ENCODE measurements at regions not wholly inside any gene's neighbourhood (a gene's known extent, or its start where the extent isn't known, plus 50 kb on each side); places are given as distances from the start of the nearest gene placed in this dataset.

- no peaks in the 10 kb centered on the region for H3K27me3 ChIP-seq
- TF ChIP-seq POLR2AphosphoS5 (IDR thresholded peaks at IDR 0.05; ENCODE audit: insufficient read depth in 1 of 2, low read depth in 1 of 2) (no peak), CTCF (IDR thresholded peaks at IDR 0.05) (no peak), POLR2A (IDR thresholded peaks at IDR 0.05) (no peak)
- no peak overlapping the region for H3K4me3 ChIP-seq
- no peak for DNase-seq (ENCODE audit: extremely low spot score in 2 of 2)
- no peaks in the 10 kb centered on the region for H3K36me3 ChIP-seq
- no peaks in the 10 kb centered on the region for H3K4me1 ChIP-seq
- intact Hi-C loops (cut with DNase I) = no loop called here
- no peak overlapping the region for H3K27ac ChIP-seq
- no peaks in the 10 kb centered on the region for H3K9me3 ChIP-seq
These were observed 104.1 kb downstream of the SEC16B start for GRCh38 chr1:177865807-177866206.

GRCh38 chr1:177864538-177865305, 105.1 kb downstream of the SEC16B start:
- no peak for DNase-seq (ENCODE audit: extremely low spot score in 2 of 2)
- Histone ChIP-seq H3K9me3 (no peaks in the 10 kb centered on the region), H3K27me3 (no peaks in the 10 kb centered on the region), H3K36me3 (no peaks in the 10 kb centered on the region), H3K4me1 (no peaks in the 10 kb centered on the region), H3K27ac (no peak overlapping the region), H3K4me3 (no peak overlapping the region)
- no peak for TF ChIP-seq POLR2A (IDR thresholded peaks at IDR 0.05)
- no peak for TF ChIP-seq CTCF (IDR thresholded peaks at IDR 0.05)
- no peak for TF ChIP-seq POLR2AphosphoS5 (IDR thresholded peaks at IDR 0.05; ENCODE audit: insufficient read depth in 1 of 2, low read depth in 1 of 2)
- intact Hi-C loops (cut with DNase I) = no loop called here

GRCh38 chr1:177863796-177864195, 106.1 kb downstream of the SEC16B start:
- H3K4me3 ChIP-seq = no peak overlapping the region
- no peaks in the 10 kb centered on the region for H3K9me3 ChIP-seq
- DNase-seq (ENCODE audit: extremely low spot score in 2 of 2) = no peak
- intact Hi-C loops (cut with DNase I) = no loop called here
- no peaks in the 10 kb centered on the region for H3K36me3 ChIP-seq
- no peak for TF ChIP-seq CTCF (IDR thresholded peaks at IDR 0.05)
- TF ChIP-seq POLR2A (IDR thresholded peaks at IDR 0.05) = no peak
- TF ChIP-seq POLR2AphosphoS5 (IDR thresholded peaks at IDR 0.05; ENCODE audit: insufficient read depth in 1 of 2, low read depth in 1 of 2) = no peak
- no peak overlapping the region for H3K27ac ChIP-seq
- H3K27me3 ChIP-seq = no peaks in the 10 kb centered on the region
- peaks cover 3% of the 10 kb centered on the region for H3K4me1 ChIP-seq

GRCh38 chr1:177862916-177863315, 106.9 kb downstream of the SEC16B start:
- no peak for DNase-seq (ENCODE audit: extremely low spot score in 2 of 2)
- intact Hi-C loops (cut with DNase I) = no loop called here
- Histone ChIP-seq H3K36me3 (no peaks in the 10 kb centered on the region), H3K4me1 (peaks cover 12% of the 10 kb centered on the region), H3K4me3 (no peak overlapping the region), H3K27ac (no peak overlapping the region), H3K27me3 (no peaks in the 10 kb centered on the region), H3K9me3 (no peaks in the 10 kb centered on the region)
- TF ChIP-seq CTCF (IDR thresholded peaks at IDR 0.05) = no peak
- no peak for TF ChIP-seq POLR2AphosphoS5 (IDR thresholded peaks at IDR 0.05; ENCODE audit: insufficient read depth in 1 of 2, low read depth in 1 of 2)
- TF ChIP-seq POLR2A (IDR thresholded peaks at IDR 0.05) = no peak

- intact Hi-C loops (cut with DNase I) = no loop called here
- H3K27ac ChIP-seq = no peak overlapping the region
- no peaks in the 10 kb centered on the region for H3K9me3 ChIP-seq
- TF ChIP-seq POLR2A (IDR thresholded peaks at IDR 0.05) (no peak), CTCF (IDR thresholded peaks at IDR 0.05) (no peak)
- H3K4me3 ChIP-seq = no peak overlapping the region
- H3K27me3 ChIP-seq = no peaks in the 10 kb centered on the region
- H3K36me3 ChIP-seq = no peaks in the 10 kb centered on the region
- no peak for DNase-seq (ENCODE audit: extremely low spot score in 2 of 2)
- H3K4me1 ChIP-seq = peaks cover 14% of the 10 kb centered on the region
These were observed 110.3 kb downstream of the SEC16B start for GRCh38 chr1:177859572-177859971.
